MM.1S (cell line): ENCODE measurements at regions not wholly inside any gene's neighbourhood (a gene's known extent, or its start where the extent isn't known, plus 50 kb on each side); places are given as distances from the start of the nearest gene placed in this dataset.

Experiments used
- DNase-seq: peaks from one replicate; pipeline ENCODE4 v3.0.0-alpha.2; 2015
- H2AFZ ChIP-seq: fragments of 300-600 bp; sonication (generic); 2 replicates; pipeline ENCODE4 v1.6.0; 2016; ENCODE audit warnings: antibody characterized with exemption, low read length
- H3F3A ChIP-seq: fragments of 300-600 bp; sonication (generic); 2 replicates; pipeline ENCODE4 v1.6.1; 2016; ENCODE audit warnings: mild to moderate bottlenecking, antibody characterized with exemption, low read length, moderate library complexity, mixed read lengths; ENCODE audit not compliant: insufficient read depth
- H3K27ac ChIP-seq: fragments of 300-600 bp; sonication (generic); 2 replicates; pipeline ENCODE4 v1.5.1; 2016; ENCODE audit warnings: mild to moderate bottlenecking, low read length
- H3K27me3 ChIP-seq: fragments of 300-600 bp; sonication (generic); replicated peaks from 2 replicates; pipeline ENCODE4 v1.6.0; 2016; ENCODE audit warnings: low read length; ENCODE audit not compliant: insufficient read depth
- H3K36me3 ChIP-seq: fragments of 300-600 bp; sonication (generic); replicated peaks from 2 replicates; pipeline ENCODE4 v1.6.1; 2016; ENCODE audit warnings: mild to moderate bottlenecking, low read length, mixed read lengths; ENCODE audit not compliant: insufficient read depth
- H3K4me1 ChIP-seq: fragments of 300-600 bp; sonication (generic); 2 replicates; pipeline ENCODE4 v1.6.1; 2016; ENCODE audit warnings: low read length, mixed read lengths
- H3K4me2 ChIP-seq: fragments of 300-600 bp; sonication (generic); 2 replicates; pipeline ENCODE4 v1.6.0; 2016; ENCODE audit warnings: low read depth, low read length
- H3K4me3 ChIP-seq: fragments of 300-600 bp; sonication (generic); 2 replicates; pipeline ENCODE4 v1.5.1; 2016; ENCODE audit warnings: low read length, mixed read lengths
- H3K79me2 ChIP-seq: fragments of 300-600 bp; sonication (generic); 2 replicates; pipeline ENCODE4 v1.6.1; 2016; ENCODE audit warnings: mixed run types, low read length, mixed read lengths
- H3K9ac ChIP-seq: fragments of 300-600 bp; sonication (generic); 2 replicates; pipeline ENCODE4 v1.6.1; 2016; ENCODE audit warnings: low read length, mixed read lengths
- H3K9me2 ChIP-seq: fragments of 300-600 bp; sonication (generic); replicated peaks from 2 replicates; pipeline ENCODE4 v1.6.1; 2016; ENCODE audit warnings: mild to moderate bottlenecking, low read length, mixed read lengths; ENCODE audit not compliant: insufficient read depth
- H3K9me3 ChIP-seq: fragments of 300-600 bp; sonication (generic); replicated peaks from 2 replicates; pipeline ENCODE4 v1.6.1; 2016; ENCODE audit warnings: mild to moderate bottlenecking, low read length, mixed read lengths; ENCODE audit not compliant: insufficient read depth
- H4K20me1 ChIP-seq: fragments of 300-600 bp; sonication (generic); 2 replicates; pipeline ENCODE4 v1.6.1; 2016; ENCODE audit warnings: mild to moderate bottlenecking, low read length, moderate library complexity, mixed read lengths; ENCODE audit not compliant: insufficient read depth
- CTCF ChIP-seq: fragments of 300-600 bp; sonication (generic); IDR thresholded peaks from 2 replicates; pipeline ENCODE4 v1.5.1; 2016; ENCODE audit warnings: antibody characterized with exemption, low read length, mixed read lengths
- EZH2 ChIP-seq: fragments of 300-600 bp; sonication (generic); optimal IDR thresholded peaks from 2 replicates; pipeline ENCODE3; 2017; ENCODE audit warnings: low read depth, mild to moderate bottlenecking, antibody characterized with exemption, low read length, mixed read lengths
- EZH2phosphoT487 ChIP-seq: fragments of 300-600 bp; sonication (generic); IDR thresholded peaks from 2 replicates; pipeline ENCODE4 v1.6.1; 2018; ENCODE audit warnings: antibody characterized with exemption, low read length

- no peak overlapping the region for H3K4me2 ChIP-seq
- H3K36me3 ChIP-seq = no peaks in the 10 kb centered on the region
- no peak overlapping the region for H3K4me3 ChIP-seq
- TF ChIP-seq EZH2phosphoT487 = no peak
- TF ChIP-seq EZH2 = no peak
- no peak for TF ChIP-seq CTCF
- H3K4me1 ChIP-seq = no peaks in the 10 kb centered on the region
- H4K20me1 ChIP-seq = no peaks in the 10 kb centered on the region
- no peak for DNase-seq
- H3K27me3 ChIP-seq = no peaks in the 10 kb centered on the region
- no peak overlapping the region for H2AFZ ChIP-seq
- H3K9me2 ChIP-seq = no peaks in the 10 kb centered on the region
- H3F3A ChIP-seq = no peaks in the 10 kb centered on the region
- H3K79me2 ChIP-seq = no peaks in the 10 kb centered on the region
- no peaks in the 10 kb centered on the region for H3K9me3 ChIP-seq
- no peak overlapping the region for H3K27ac ChIP-seq
- no peak overlapping the region for H3K9ac ChIP-seq
Observed at GRCh38 chr1:60244906-60245305, 171.3 kb upstream of the C1orf87 start.

GRCh38 chr1:60235275-60235674 is 161.7 kb upstream of the C1orf87 start:
- Histone ChIP-seq H2AFZ (no peak overlapping the region), H3K4me2 (no peak overlapping the region), H3K9me2 (no peaks in the 10 kb centered on the region), H3K36me3 (no peaks in the 10 kb centered on the region), H3K4me1 (no peaks in the 10 kb centered on the region), H3K27me3 (no peaks in the 10 kb centered on the region), H3K79me2 (no peaks in the 10 kb centered on the region), H4K20me1 (no peaks in the 10 kb centered on the region), H3F3A (no peaks in the 10 kb centered on the region), H3K4me3 (no peak overlapping the region), H3K9me3 (no peaks in the 10 kb centered on the region), H3K9ac (no peak overlapping the region), H3K27ac (no peak overlapping the region)
- DNase-seq = no peak
- TF ChIP-seq CTCF = no peak
- no peak for TF ChIP-seq EZH2
- TF ChIP-seq EZH2phosphoT487 = no peak

- no peak overlapping the region for H2AFZ ChIP-seq
Observed at GRCh38 chr1:60234776-60235175, 161.2 kb upstream of the C1orf87 start.

More at GRCh38 chr1:60234776-60235175, 161.2 kb upstream of the C1orf87 start:
- Histone ChIP-seq H3K4me1 (no peaks in the 10 kb centered on the region), H3K27ac (no peak overlapping the region), H3K9me2 (no peaks in the 10 kb centered on the region), H3K9ac (no peak overlapping the region), H3F3A (no peaks in the 10 kb centered on the region), H3K4me2 (no peak overlapping the region), H3K4me3 (no peak overlapping the region), H3K9me3 (no peaks in the 10 kb centered on the region), H3K79me2 (no peaks in the 10 kb centered on the region), H3K27me3 (no peaks in the 10 kb centered on the region), H3K36me3 (no peaks in the 10 kb centered on the region), H4K20me1 (no peaks in the 10 kb centered on the region)
- no peak for DNase-seq
- TF ChIP-seq EZH2phosphoT487 (no peak), EZH2 (no peak), CTCF (no peak)
